Skeletal muscle tissue (tissue), 3 donors: ENCODE measurements at regions not wholly inside any gene's neighbourhood (a gene's known extent, or its start where the extent isn't known, plus 50 kb on each side); places are given as distances from the start of the nearest gene placed in this dataset.

Source experiments
- H3K27ac ChIP-seq: one replicate; pipeline ENCODE4 v1.7.0; 2013; ENCODE audit warnings: mild to moderate bottlenecking, low read depth, low read length, inconsistent platforms
- H3K27me3 ChIP-seq, 3 donors: one replicate each; pipeline ENCODE4 v1.7.0; 2013; ENCODE audit warnings: low read length in 3 of 3; ENCODE audit not compliant: control insufficient read depth in 3 of 3, insufficient read depth in 3 of 3
- H3K36me3 ChIP-seq, 3 donors: one replicate each; pipeline ENCODE4 v1.7.0; 2013; ENCODE audit warnings: low read length in 3 of 3; ENCODE audit not compliant: control insufficient read depth in 3 of 3, insufficient read depth in 3 of 3
- H3K4me1 ChIP-seq, 3 donors: one replicate each; pipeline ENCODE4 v1.7.0; 2013; ENCODE audit warnings: low read length in 3 of 3, mild to moderate bottlenecking in 3 of 3; ENCODE audit not compliant: control insufficient read depth in 3 of 3, insufficient read depth in 3 of 3
- H3K4me3 ChIP-seq, 3 donors: one replicate each; pipeline ENCODE4 v1.7.0; 2013; ENCODE audit warnings: low read length in 3 of 3
- H3K9ac ChIP-seq, 3 donors: one replicate each; pipeline ENCODE4 v1.7.0; 2013; ENCODE audit warnings: low read length in 3 of 3, mild to moderate bottlenecking in 3 of 3, moderate library complexity in 2 of 3, low read depth in 1 of 3
- H3K9me3 ChIP-seq, 3 donors: one replicate each; pipeline ENCODE4 v1.7.0; 2013; ENCODE audit warnings: low read length in 3 of 3; ENCODE audit not compliant: control insufficient read depth in 3 of 3
- donor health status: Osteomylitis.

- no peaks in the 10 kb centered on the region for H3K36me3 ChIP-seq
- no peak overlapping the region for H3K27ac ChIP-seq
- H3K9ac ChIP-seq = no peak overlapping the region
- H3K4me3 ChIP-seq = no peak overlapping the region
- H3K9me3 ChIP-seq = no peaks in the 10 kb centered on the region
- H3K4me1 ChIP-seq = no peaks in the 10 kb centered on the region
- no peaks in the 10 kb centered on the region for H3K27me3 ChIP-seq
These were observed 69.2 kb upstream of the SPRY1 start for GRCh38 chr4:123327346-123327745.

GRCh38 chr4:123327846-123328429 lies 68.7 kb upstream of the SPRY1 start:
- no peaks in the 10 kb centered on the region for H3K27me3 ChIP-seq
- H3K27ac ChIP-seq = no peak overlapping the region
- H3K36me3 ChIP-seq = no peaks in the 10 kb centered on the region
- H3K4me1 ChIP-seq = no peaks in the 10 kb centered on the region
- H3K9ac ChIP-seq = no peak overlapping the region
- H3K4me3 ChIP-seq = no peak overlapping the region
- H3K9me3 ChIP-seq = no peaks in the 10 kb centered on the region

- Histone ChIP-seq H3K4me1 (peaks cover 2 to 6% (median 5%) of the 10 kb centered on the region in 3 donors), H3K9ac (no peak overlapping the region), H3K4me3 (no peak overlapping the region), H3K9me3 (no peaks in the 10 kb centered on the region), H3K27ac (peak overlapping the region; percentile 79), H3K36me3 (no peaks in the 10 kb centered on the region), H3K27me3 (no peaks in the 10 kb centered on the region)
These were observed 57.9 kb upstream of the SPRY1 start for GRCh38 chr4:123338715-123339114.

GRCh38 chr4:123339507-123340380 lies 56.9 kb upstream of the SPRY1 start:
- no peak overlapping the region for H3K4me3 ChIP-seq
- H3K4me1 ChIP-seq = peaks cover 2 to 6% (median 5%) of the 10 kb centered on the region in 3 donors
- H3K9ac ChIP-seq = no peak overlapping the region
- peak overlapping the region; percentile 79 for H3K27ac ChIP-seq
- no peaks in the 10 kb centered on the region for H3K9me3 ChIP-seq
- H3K27me3 ChIP-seq = no peaks in the 10 kb centered on the region
- H3K36me3 ChIP-seq = no peaks in the 10 kb centered on the region

GRCh38 chr4:123340381-123340701 lies 56.3 kb upstream of the SPRY1 start:
- H3K9me3 ChIP-seq = no peaks in the 10 kb centered on the region
- no peak overlapping the region for H3K9ac ChIP-seq
- H3K27ac ChIP-seq = peak overlapping the region; percentile 79
- H3K27me3 ChIP-seq = no peaks in the 10 kb centered on the region
- H3K36me3 ChIP-seq = no peaks in the 10 kb centered on the region
- H3K4me1 ChIP-seq = peaks cover 6 to 11% (median 10%) of the 10 kb centered on the region in 3 donors
- H3K4me3 ChIP-seq = no peak overlapping the region

- Histone ChIP-seq H3K27me3 (no peaks in the 10 kb centered on the region), H3K9me3 (no peaks in the 10 kb centered on the region), H3K9ac (no peak overlapping the region), H3K36me3 (no peaks in the 10 kb centered on the region), H3K4me3 (no peak overlapping the region), H3K4me1 (peaks cover 8 to 16% (median 12%) of the 10 kb centered on the region in 3 donors), H3K27ac (peak overlapping the region; percentile 67)
These were observed 54.1 kb upstream of the SPRY1 start for GRCh38 chr4:123342498-123342897.

GRCh38 chr4:123343400-123344041 lies 53.1 kb upstream of the SPRY1 start:
- Histone ChIP-seq H3K4me1 (peaks cover 8 to 16% (median 12%) of the 10 kb centered on the region in 3 donors), H3K27ac (peak overlapping the region; percentile 67), H3K36me3 (no peaks in the 10 kb centered on the region), H3K27me3 (no peaks in the 10 kb centered on the region), H3K4me3 (no peak overlapping the region), H3K9me3 (no peaks in the 10 kb centered on the region), H3K9ac (no peak overlapping the region)

GRCh38 chr4:123345137-123345934 lies 51.3 kb upstream of the SPRY1 start:
- Histone ChIP-seq H3K4me1 (peaks cover 7 to 10% (median 8%) of the 10 kb centered on the region in 3 donors), H3K9me3 (no peaks in the 10 kb centered on the region), H3K9ac (peak overlapping the region; percentile 33 to 52 (median 44)), H3K27ac (no peak overlapping the region), H3K36me3 (no peaks in the 10 kb centered on the region), H3K4me3 (peak overlapping the region; percentile 3 to 54 (median 28)), H3K27me3 (no peaks in the 10 kb centered on the region)

GRCh38 chr4:123345935-123346300 lies 50.7 kb upstream of the SPRY1 start:
- Histone ChIP-seq H3K4me3 (peak overlapping the region in 2 of 3 donors; percentile 3 to 54), H3K27me3 (no peaks in the 10 kb centered on the region), H3K27ac (no peak overlapping the region), H3K4me1 (peaks cover 7 to 10% (median 8%) of the 10 kb centered on the region in 3 donors), H3K9ac (peak overlapping the region in 2 of 3 donors; percentile 33 to 52), H3K9me3 (no peaks in the 10 kb centered on the region), H3K36me3 (no peaks in the 10 kb centered on the region)
